Mesodermal cell (in vitro differentiated cells): ENCODE measurements at regions not wholly inside any gene's neighbourhood (a gene's known extent, or its start where the extent isn't known, plus 50 kb on each side); places are given as distances from the start of the nearest gene placed in this dataset.

Experiments used
- H3K27ac ChIP-seq: 2 replicates; pipeline ENCODE4 v1.7.0; 2013; ENCODE audit warnings: mild to moderate bottlenecking, low read depth, low read length, moderate library complexity; ENCODE audit not compliant: severe bottlenecking
- H3K36me3 ChIP-seq: 2 replicates; pipeline ENCODE4 v1.7.1; 2013; ENCODE audit warnings: mild to moderate bottlenecking, low read length, moderate library complexity; ENCODE audit not compliant: control insufficient read depth, insufficient read depth
- H3K4me1 ChIP-seq: one replicate; pipeline ENCODE4 v1.7.1; 2013; ENCODE audit warnings: mild to moderate bottlenecking, low read length; ENCODE audit not compliant: insufficient read depth, control insufficient read depth, poor library complexity, severe bottlenecking
- H3K4me3 ChIP-seq: 2 replicates; pipeline ENCODE4 v1.7.0; 2013; ENCODE audit warnings: low read length, control low read depth, mild to moderate bottlenecking; ENCODE audit not compliant: insufficient read depth, poor library complexity, severe bottlenecking; ENCODE audit errors: extremely low read depth
- H3K9me3 ChIP-seq: 2 replicates; pipeline ENCODE4 v1.7.1; 2013; ENCODE audit warnings: mild to moderate bottlenecking, low read length, moderate library complexity; ENCODE audit not compliant: control insufficient read depth
- WGBS, 2 experiments: methylation state at CpG; one replicate each; pipeline ENCODE4 v1.1.5; 2013; ENCODE audit warnings: missing lambda C conversion rate in 2 of 2; ENCODE audit not compliant: insufficient coverage in 2 of 2; 5-methylcytosine and 5-hydroxymethylcytosine counted together

- H3K4me3 ChIP-seq, result no peak overlapping the region
- peaks cover 5% of the 10 kb centered on the region for H3K4me1 ChIP-seq
- no peaks in the 10 kb centered on the region for H3K9me3 ChIP-seq
- 88% methylated on average over 1 of the region's 1 CpG; no CpG with 5 or more reads in 1 of the 2 experiments for WGBS, 2 experiments
- no peaks in the 10 kb centered on the region for H3K36me3 ChIP-seq
- no peak overlapping the region for H3K27ac ChIP-seq
Observed at GRCh38 chr2:12207491-12207890, 461.1 kb downstream of the LPIN1 start.

GRCh38 chr2:12210016-12210933 lies 463.8 kb downstream of the LPIN1 start:
- no peak overlapping the region for H3K4me3 ChIP-seq
- H3K9me3 ChIP-seq, result no peaks in the 10 kb centered on the region
- 89 to 99% methylated on average over 14 to 16 of the region's 17 CpGs for WGBS, 2 experiments
- no peaks in the 10 kb centered on the region for H3K36me3 ChIP-seq
- H3K4me1 ChIP-seq, result peaks cover 3% of the 10 kb centered on the region
- no peak overlapping the region for H3K27ac ChIP-seq

GRCh38 chr2:12211326-12212175 lies 465.1 kb downstream of the LPIN1 start:
- no peaks in the 10 kb centered on the region for H3K36me3 ChIP-seq
- H3K4me1 ChIP-seq, result peaks cover 3% of the 10 kb centered on the region
- no peak overlapping the region for H3K27ac ChIP-seq
- H3K9me3 ChIP-seq, result no peaks in the 10 kb centered on the region
- H3K4me3 ChIP-seq, result no peak overlapping the region
- WGBS, 2 experiments, result 90% methylated on average over 2 of the region's 3 CpGs; no CpG with 5 or more reads in 1 of the 2 experiments

- H3K9me3 ChIP-seq, result no peaks in the 10 kb centered on the region
- no peak overlapping the region for H3K27ac ChIP-seq
- no peak overlapping the region for H3K4me3 ChIP-seq
- 80 to 100% methylated on average over 1 of the region's 6 CpGs for WGBS, 2 experiments
- H3K4me1 ChIP-seq, result peaks cover 3% of the 10 kb centered on the region
- no peaks in the 10 kb centered on the region for H3K36me3 ChIP-seq
Observed at GRCh38 chr2:12212841-12213597, 466.6 kb downstream of the LPIN1 start.

- Histone ChIP-seq H3K27ac (no peak overlapping the region), H3K4me3 (no peak overlapping the region), H3K36me3 (no peaks in the 10 kb centered on the region), H3K9me3 (no peaks in the 10 kb centered on the region), H3K4me1 (peaks cover 3% of the 10 kb centered on the region)
- WGBS, 2 experiments, result 80% methylated on average over 1 of the region's 1 CpG; no CpG with 5 or more reads in 1 of the 2 experiments
Observed at GRCh38 chr2:12217175-12217574, 470.7 kb downstream of the LPIN1 start.

- no peak overlapping the region for H3K27ac ChIP-seq
- no peaks in the 10 kb centered on the region for H3K36me3 ChIP-seq
- H3K4me3 ChIP-seq, result no peak overlapping the region
- 95 to 98% methylated on average over 5 to 6 of the region's 8 CpGs for WGBS, 2 experiments
- peaks cover 13% of the 10 kb centered on the region for H3K9me3 ChIP-seq
- H3K4me1 ChIP-seq, result no peaks in the 10 kb centered on the region
Observed at GRCh38 chr2:12219761-12220160, 473.3 kb downstream of the LPIN1 start.

GRCh38 chr2:12221584-12221983 lies 475.2 kb downstream of the LPIN1 start:
- H3K36me3 ChIP-seq, result no peaks in the 10 kb centered on the region
- no peaks in the 10 kb centered on the region for H3K4me1 ChIP-seq
- H3K9me3 ChIP-seq, result peaks cover 16% of the 10 kb centered on the region
- H3K27ac ChIP-seq, result no peak overlapping the region
- WGBS, 2 experiments, result 93% methylated on average over 2 of the region's 2 CpGs
- H3K4me3 ChIP-seq, result no peak overlapping the region

- H3K4me3 ChIP-seq, result no peak overlapping the region
- no CpG with 5 or more reads among the region's 1 CpG for WGBS, 2 experiments
Observed at GRCh38 chr2:12222554-12222953, 476.1 kb downstream of the LPIN1 start.

GRCh38 chr2:12223732-12224131 lies 477.3 kb downstream of the LPIN1 start:
- no peaks in the 10 kb centered on the region for H3K4me1 ChIP-seq
- no peak overlapping the region for H3K4me3 ChIP-seq
- WGBS, 2 experiments, result 88 to 89% methylated on average over 3 to 5 of the region's 6 CpGs
- H3K27ac ChIP-seq, result no peak overlapping the region
- H3K9me3 ChIP-seq, result peaks cover 16% of the 10 kb centered on the region
- H3K36me3 ChIP-seq, result no peaks in the 10 kb centered on the region

More at GRCh38 chr2:12222554-12222953, 476.1 kb downstream of the LPIN1 start:
- Histone ChIP-seq H3K4me1 (no peaks in the 10 kb centered on the region), H3K27ac (no peak overlapping the region), H3K36me3 (no peaks in the 10 kb centered on the region), H3K9me3 (peaks cover 16% of the 10 kb centered on the region)

GRCh38 chr2:12226653-12227052 lies 480.2 kb downstream of the LPIN1 start:
- H3K27ac ChIP-seq, result no peak overlapping the region
- peaks cover 16% of the 10 kb centered on the region for H3K9me3 ChIP-seq
- no peak overlapping the region for H3K4me3 ChIP-seq

More at GRCh38 chr2:12226653-12227052, 480.2 kb downstream of the LPIN1 start:
- Histone ChIP-seq H3K36me3 (no peaks in the 10 kb centered on the region), H3K4me1 (no peaks in the 10 kb centered on the region)
